ENCODE measurements at regions not wholly inside any gene's neighbourhood (a gene's known extent, or its start where the extent isn't known, plus 50 kb on each side); places are given as distances from the start of the nearest gene placed in this dataset.

DNA sequence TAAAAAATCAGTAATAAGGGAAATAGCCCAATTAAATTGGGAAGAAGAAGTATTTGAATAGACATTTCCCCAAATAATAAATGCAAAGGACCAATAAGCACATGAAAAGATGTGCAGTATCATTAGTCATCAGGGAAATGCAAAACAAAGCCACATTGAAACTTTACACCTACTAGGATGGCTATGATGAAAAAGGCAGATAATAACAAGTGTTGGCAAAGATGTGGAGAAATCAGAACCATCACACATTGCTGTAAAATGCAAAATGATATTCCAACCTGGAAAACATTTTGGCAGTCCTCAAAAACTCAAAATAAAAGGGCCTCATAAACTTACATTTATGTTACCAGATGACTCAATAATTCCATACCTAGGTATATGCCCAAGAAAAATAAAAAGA, 131.1 kb upstream of the G2E3 start:
- H3K27me3 ChIP-seq (ENCODE audit: insufficient read depth, low read length), result no peaks in the 10 kb centered on the region
- H3K14ac ChIP-seq (ENCODE audit: insufficient read depth, low read length), result no peak overlapping the region
- no peak overlapping the region for H2AFZ ChIP-seq (ENCODE audit: low read length)
- Mint-ChIP-seq H3K9me3 (no peaks in the 10 kb centered on the region), H3K27me3 (ENCODE audit: low read depth) (no peaks in the 10 kb centered on the region), H3K4me3 (no peak overlapping the region), H3K4me1 (peaks cover 2% of the 10 kb centered on the region in 2 experiments; a peak in 3 of 4 replicates), H3K27ac (no peak overlapping the region), H3K36me3 (ENCODE audit: insufficient read depth in 1 of 3, low read depth in 3 of 3) (no peaks in the 10 kb centered on the region)
- H4K91ac ChIP-seq (ENCODE audit: insufficient read length, low read depth, low read length), result no peak overlapping the region
- H3K4me2 ChIP-seq (ENCODE audit: insufficient read depth, insufficient read length, low read length), result no peak overlapping the region
- TF ChIP-seq, protein P1, sequence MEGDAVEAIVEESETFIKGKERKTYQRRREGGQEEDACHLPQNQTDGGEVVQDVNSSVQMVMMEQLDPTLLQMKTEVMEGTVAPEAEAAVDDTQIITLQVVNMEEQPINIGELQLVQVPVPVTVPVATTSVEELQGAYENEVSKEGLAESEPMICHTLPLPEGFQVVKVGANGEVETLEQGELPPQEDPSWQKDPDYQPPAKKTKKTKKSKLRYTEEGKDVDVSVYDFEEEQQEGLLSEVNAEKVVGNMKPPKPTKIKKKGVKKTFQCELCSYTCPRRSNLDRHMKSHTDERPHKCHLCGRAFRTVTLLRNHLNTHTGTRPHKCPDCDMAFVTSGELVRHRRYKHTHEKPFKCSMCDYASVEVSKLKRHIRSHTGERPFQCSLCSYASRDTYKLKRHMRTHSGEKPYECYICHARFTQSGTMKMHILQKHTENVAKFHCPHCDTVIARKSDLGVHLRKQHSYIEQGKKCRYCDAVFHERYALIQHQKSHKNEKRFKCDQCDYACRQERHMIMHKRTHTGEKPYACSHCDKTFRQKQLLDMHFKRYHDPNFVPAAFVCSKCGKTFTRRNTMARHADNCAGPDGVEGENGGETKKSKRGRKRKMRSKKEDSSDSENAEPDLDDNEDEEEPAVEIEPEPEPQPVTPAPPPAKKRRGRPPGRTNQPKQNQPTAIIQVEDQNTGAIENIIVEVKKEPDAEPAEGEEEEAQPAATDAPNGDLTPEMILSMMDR (conservative IDR thresholded peaks at IDR 0.05), result no peak
- no peak overlapping the region for H2BK15ac ChIP-seq (ENCODE audit: low read depth, low read length)
- H3K9ac ChIP-seq (ENCODE audit: extremely low read depth, insufficient read length, low read length), result no peak overlapping the region
- H2BK12ac ChIP-seq (ENCODE audit: insufficient read length, low read depth, low read length), result no peak overlapping the region
- no peak overlapping the region for H2AK5ac ChIP-seq (ENCODE audit: insufficient read length, low read length)
- H2BK5ac ChIP-seq (ENCODE audit: insufficient read length, low read length), result no peak overlapping the region
- no peak overlapping the region for H3K23ac ChIP-seq (ENCODE audit: insufficient read length, low read depth, low read length)
- no peak overlapping the region for H3K4ac ChIP-seq (ENCODE audit: low read depth, low read length)
- H2BK120ac ChIP-seq (ENCODE audit: low read depth, low read length, poor library complexity, severe bottlenecking), result no peak overlapping the region
- H4K8ac ChIP-seq (replicated peaks; ENCODE audit: insufficient read length, low read depth, low read length), result no peak overlapping the region
- H4K20me1 ChIP-seq (ENCODE audit: control insufficient read depth, insufficient read depth, insufficient read length), result no peaks in the 10 kb centered on the region
- no peak overlapping the region for H2BK20ac ChIP-seq (ENCODE audit: low read depth, low read length, poor library complexity, severe bottlenecking)
- H3K27ac ChIP-seq (ENCODE audit: insufficient read length, low read depth, low read length), result no peak overlapping the region
- no peaks in the 10 kb centered on the region for H3K23me2 ChIP-seq (ENCODE audit: insufficient read length, low read depth, low read length, poor library complexity, severe bottlenecking)
- H3K79me2 ChIP-seq (ENCODE audit: insufficient read depth, low read length), result no peaks in the 10 kb centered on the region
- no peaks in the 10 kb centered on the region for H3K9me3 ChIP-seq (ENCODE audit: control insufficient read depth, low read depth, low read length)
- no peaks in the 10 kb centered on the region for H3K79me1 ChIP-seq (ENCODE audit: insufficient read depth, low read depth, low read length, poor library complexity, severe bottlenecking)
- H3T11ph ChIP-seq (ENCODE audit: low read length), result no peak overlapping the region
- no peak overlapping the region for H4K5ac ChIP-seq (ENCODE audit: insufficient read length, low read depth, low read length)
- no peak overlapping the region for H3K56ac ChIP-seq (ENCODE audit: insufficient read length, low read depth, low read length)
- DNase-seq, result no peak
- H3K4me1 ChIP-seq (ENCODE audit: insufficient read depth, low read length), result no peaks in the 10 kb centered on the region
- H3K18ac ChIP-seq (ENCODE audit: insufficient read length, low read depth, low read length), result no peak overlapping the region

All from H9 (cell line).